ENCODE measurements at regions not wholly inside any gene's neighbourhood (a gene's known extent, or its start where the extent isn't known, plus 50 kb on each side); places are given as distances from the start of the nearest gene placed in this dataset.

DNA sequence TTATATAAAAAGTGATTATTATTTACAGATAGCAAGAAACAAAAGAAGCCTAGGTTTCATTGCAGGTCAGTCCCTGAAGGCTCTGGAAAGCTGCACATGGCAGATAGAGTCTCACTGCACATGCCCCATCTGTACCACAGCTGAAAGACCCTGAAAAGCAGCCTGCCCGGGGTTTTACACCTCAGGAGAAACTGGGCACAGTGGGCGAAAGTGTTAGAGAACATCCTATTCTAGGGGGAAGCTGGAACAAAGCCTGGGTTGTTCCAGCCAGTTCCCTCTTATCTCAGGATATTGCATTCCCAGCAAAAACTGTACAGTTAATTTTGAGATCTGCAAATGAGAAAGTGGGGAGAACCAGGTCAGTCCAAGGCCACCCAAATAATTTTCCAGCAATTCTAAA, 419.7 kb downstream of the CNTNAP4 start:
- TF ChIP-seq EZH2 (IDR thresholded peaks at IDR 0.05; ENCODE audit: insufficient read depth, poor library complexity, severe bottlenecking) (no peak), EZH2phosphoT487 (IDR thresholded peaks at IDR 0.05; ENCODE audit: insufficient read depth, low read depth) (no peak)
